ENCODE measurements at regions not wholly inside any gene's neighbourhood (a gene's known extent, or its start where the extent isn't known, plus 50 kb on each side); places are given as distances from the start of the nearest gene placed in this dataset.

GRCh38 chr2:196268025-196268424 is 96.6 kb upstream of the STK17B start:
- TF ChIP-seq ZNF274 (IDR thresholded peaks at IDR 0.05; ENCODE audit: low read depth, low read length) (no peak), YY1 (IDR thresholded peaks at IDR 0.05; ENCODE audit: insufficient read depth, insufficient read length) (no peak)
